GM18868 (cell line): ENCODE measurements at regions not wholly inside any gene's neighbourhood (a gene's known extent, or its start where the extent isn't known, plus 50 kb on each side); places are given as distances from the start of the nearest gene placed in this dataset.

ENCODE experiments used
- ATAC-seq: cut with Tn5 transposase; IDR thresholded peaks from one replicate; pipeline ENCODE4 v1.9.1; 2021; ENCODE audit warnings: mild to moderate bottlenecking, moderate library complexity; ENCODE audit not compliant: unreplicated experiment

GRCh38 chr1:216898801-216899200, 175.6 kb upstream of the ESRRG start:
- ATAC-seq = no peak

GRCh38 chr1:216896146-216896545, 172.9 kb upstream of the ESRRG start:
- ATAC-seq = no peak

GRCh38 chr1:216894494-216894893, 171.3 kb upstream of the ESRRG start:
- no peak for ATAC-seq

DNA sequence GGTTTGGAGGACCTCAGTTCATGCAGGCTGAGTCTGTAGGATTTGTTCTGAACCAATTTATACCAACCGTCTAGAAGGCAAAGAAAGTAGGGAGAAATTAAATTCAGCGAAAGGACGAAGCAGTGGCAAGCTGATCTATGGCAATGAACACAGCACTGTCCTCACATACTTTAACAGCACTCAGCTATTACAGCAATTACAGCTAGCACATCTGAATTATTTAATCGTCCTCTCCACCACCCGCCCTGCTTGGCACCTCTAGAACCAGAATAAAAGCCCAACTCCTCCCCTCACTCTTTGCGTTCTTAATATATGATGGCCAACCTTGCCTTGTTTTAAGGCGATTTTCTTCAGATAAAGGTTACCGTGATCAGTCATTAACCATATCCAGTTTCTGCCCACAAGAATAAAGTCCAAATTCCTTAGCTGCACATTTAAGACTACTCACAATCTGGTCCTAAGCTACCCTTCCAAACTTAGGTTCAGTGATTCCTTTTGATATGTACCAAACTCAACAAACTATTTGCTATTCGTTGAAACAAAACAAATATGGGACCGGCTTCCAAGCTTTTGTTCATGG, 169.4 kb upstream of the ESRRG start:
- no peak for ATAC-seq

GRCh38 chr1:216890871-216891270, 167.6 kb upstream of the ESRRG start:
- no peak for ATAC-seq

DNA sequence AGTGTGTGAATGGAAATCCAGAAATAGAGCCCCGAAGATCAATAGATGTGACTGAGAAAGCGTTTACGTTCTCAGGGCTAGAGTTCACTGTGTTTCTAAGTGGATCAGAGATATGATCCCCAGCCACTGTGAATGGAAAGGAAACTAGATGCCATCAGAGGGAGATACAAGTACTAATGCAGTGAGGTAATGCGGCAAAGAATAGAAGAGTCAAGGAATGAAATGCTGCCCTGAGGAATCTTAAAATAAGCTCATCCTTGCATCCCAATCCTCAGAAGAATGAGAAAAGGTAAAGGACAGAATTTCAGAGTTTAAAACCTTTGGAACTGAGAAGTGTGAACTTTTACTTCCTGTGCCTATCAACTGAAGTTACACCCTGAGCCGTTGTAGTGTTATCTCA, 165.5 kb upstream of the ESRRG start:
- no peak for ATAC-seq

DNA sequence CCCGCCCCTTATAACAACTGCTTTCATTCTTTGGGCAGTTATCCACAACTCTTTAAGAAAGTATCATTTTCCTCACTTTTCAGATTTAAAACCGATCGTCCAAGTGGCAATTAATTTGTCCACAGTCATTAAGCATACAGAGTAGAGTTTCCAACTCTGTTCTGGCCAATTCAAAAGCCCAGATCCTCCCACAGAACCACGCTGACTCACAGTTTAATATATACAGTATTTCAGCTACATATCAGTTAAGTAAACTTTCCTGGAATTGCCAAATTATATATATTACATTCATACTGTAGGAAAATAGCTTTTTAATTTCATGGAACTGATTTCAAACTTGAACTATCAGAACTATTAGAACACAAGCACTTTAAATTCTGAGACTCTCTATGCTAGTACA, 163.8 kb upstream of the ESRRG start:
- no peak for ATAC-seq

DNA sequence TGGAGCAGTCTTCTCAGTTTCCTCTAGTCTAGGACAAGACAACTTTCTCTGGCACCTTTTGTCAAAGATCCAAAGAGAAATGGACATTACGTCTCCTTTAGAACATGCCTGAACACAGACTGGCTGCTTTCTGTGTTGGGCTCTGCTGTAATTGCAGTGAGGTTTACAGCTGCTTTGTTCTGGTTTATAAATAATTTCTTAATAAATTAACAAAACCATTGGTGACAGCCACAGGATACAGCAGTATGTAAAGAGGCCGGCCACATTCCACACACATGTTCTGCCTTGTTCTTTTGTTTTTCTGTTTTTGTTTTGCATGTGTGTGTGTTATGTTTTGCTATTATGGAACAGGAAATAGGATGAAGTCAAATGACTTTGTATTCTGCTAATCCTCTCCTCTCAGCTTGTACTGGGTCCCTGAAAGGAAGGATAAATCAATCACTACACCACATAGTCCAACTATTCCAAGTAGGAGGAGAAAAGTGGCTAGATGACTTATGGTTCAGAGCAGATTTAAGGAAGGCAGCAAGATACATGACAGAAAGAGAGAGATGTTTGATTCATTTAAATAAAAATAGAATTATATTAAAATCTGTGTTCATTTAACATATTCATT, 161.5 kb upstream of the ESRRG start:
- no peak for ATAC-seq

GRCh38 chr1:216883518-216883917, 160.3 kb upstream of the ESRRG start:
- no peak for ATAC-seq

DNA sequence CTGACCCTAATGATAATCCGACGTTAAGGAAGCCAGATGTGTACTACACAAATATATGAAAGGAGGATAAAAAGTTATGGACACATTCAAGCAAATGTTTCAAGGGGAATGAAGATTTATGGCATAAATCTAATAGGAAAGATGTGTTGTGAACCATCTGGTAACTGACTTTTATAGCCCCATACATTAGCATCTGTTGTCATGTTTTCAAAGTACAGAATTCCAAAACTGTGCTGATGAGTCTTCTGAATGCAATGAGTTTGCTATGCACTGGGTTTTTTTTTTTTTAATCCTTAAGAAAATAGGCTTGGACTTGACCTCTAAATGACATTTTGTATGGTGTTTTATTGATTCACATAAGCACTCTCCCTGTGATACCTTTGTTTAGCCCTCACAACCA, 158.5 kb upstream of the ESRRG start:
- ATAC-seq = no peak

DNA sequence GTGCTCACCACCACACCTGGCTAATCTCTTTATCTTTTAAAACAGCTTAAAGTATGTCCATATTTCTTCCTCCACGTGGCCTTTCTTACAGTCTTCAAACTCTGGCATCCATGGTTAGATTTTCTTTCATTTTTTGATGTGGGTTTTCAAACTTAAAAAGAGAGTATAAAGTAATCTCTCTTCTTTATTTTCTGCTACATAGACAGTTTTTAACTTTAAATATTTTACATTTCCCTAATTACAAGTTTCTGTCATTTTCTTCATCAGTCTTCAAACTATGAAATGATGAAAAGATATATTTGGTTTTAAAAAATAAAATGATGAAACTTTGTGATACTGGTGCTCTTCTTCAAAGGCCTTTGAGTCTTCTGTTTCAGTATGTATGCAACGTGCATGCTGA, 143.5 kb upstream of the ESRRG start:
- no peak for ATAC-seq

GRCh38 chr1:216855810-216856209, 132.6 kb upstream of the ESRRG start:
- no peak for ATAC-seq

GRCh38 chr1:216854836-216855484, 131.7 kb upstream of the ESRRG start:
- no peak for ATAC-seq

GRCh38 chr1:216851073-216851472, 127.8 kb upstream of the ESRRG start:
- ATAC-seq = no peak

DNA sequence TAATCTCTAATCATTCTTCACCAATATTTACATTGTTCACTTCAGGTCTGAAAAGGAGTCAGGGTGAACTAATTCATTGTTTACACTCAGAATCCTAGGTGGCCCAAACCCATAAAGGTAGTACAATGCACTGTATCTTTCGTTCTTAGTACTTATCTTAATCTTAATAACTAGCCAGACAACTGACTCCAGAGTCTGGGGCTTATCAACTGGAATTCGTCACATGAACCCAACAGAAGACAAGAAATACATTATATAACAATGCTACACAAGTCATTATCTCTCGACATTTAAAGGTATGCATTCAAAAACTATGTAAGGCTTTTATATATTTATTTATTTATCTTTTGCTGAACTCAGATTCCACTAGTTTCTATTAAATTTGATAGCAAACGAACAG, 125.9 kb upstream of the ESRRG start:
- ATAC-seq = no peak

DNA sequence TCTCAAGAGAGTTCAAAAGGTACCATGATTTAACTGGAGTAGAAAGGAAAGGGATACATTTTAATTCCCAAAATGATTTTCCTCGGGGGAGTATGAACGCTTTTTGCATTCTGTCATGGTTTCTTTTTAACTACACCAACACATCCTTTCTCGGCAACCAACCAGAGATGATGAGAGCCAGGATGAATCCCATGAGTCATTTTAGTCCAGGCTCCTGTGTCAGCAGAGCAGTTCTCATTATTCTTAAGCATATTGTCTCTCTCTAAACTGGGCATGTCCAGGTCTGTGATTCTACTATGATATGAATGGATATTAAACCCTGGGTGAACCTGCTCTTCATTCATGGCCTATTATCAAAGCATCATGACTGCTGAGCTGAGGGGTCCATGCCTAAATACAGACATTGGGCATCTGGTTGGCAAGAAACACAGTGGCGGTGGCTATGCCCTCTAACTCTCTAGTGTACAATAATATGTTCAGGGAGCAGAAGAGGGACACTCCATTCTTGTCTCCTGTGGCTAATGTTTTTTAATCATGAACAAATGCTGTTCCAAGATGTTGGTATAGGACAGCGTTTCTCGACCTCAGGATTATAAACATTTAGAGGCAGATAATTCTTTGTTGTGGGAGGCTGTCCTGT, 124.3 kb upstream of the ESRRG start:
- ATAC-seq = no peak

- no peak for ATAC-seq
Observed at GRCh38 chr1:216846339-216846738, 123.1 kb upstream of the ESRRG start.

DNA sequence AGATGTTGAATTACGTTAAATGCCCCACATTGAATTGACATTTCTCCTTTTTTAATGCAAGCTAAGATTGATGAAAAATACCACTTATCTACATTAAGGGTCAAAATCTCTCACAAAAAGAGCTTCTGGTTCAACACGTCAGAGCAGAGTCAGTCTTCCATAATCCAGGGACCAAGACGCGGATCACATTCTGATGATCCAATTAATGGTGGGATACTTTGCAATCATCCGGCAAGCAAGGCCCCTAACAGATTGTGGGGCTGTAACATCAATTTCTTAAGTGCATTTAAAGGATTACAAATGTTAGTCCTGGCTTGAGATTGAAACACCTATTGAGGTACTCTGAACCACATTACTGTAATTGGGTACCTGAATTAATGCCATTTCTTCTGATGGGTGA, 120.2 kb upstream of the ESRRG start:
- no peak for ATAC-seq

- no peak for ATAC-seq
Observed at GRCh38 chr1:216841165-216841564, 117.9 kb upstream of the ESRRG start.

DNA sequence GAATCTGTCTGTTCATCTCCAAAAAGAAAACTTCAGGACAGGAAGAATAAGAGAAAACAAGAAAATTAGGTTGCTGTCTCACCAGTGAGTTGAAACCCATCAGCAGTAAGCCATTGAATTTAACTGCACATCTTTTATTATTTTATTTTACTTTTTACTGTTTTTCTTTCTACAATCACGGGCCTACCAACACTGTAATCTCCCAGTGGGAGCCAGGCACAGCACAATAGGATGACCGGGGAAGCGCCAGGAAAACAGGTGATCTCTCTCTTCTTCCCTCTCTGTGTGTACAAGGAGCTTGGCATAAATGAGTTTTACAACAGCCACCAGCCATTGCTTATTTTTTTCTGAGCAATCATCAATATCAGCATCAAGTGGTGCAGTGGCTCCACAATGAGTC, 113.1 kb upstream of the ESRRG start:
- no peak for ATAC-seq

- ATAC-seq = no peak
Observed at GRCh38 chr1:216833509-216833908, 110.3 kb upstream of the ESRRG start.

GRCh38 chr1:216832192-216832591, 109.0 kb upstream of the ESRRG start:
- ATAC-seq = no peak
